ENCODE measurements at regions not wholly inside any gene's neighbourhood (a gene's known extent, or its start where the extent isn't known, plus 50 kb on each side); places are given as distances from the start of the nearest gene placed in this dataset.
"Not testable (repeated sequence)": the region's sequence is repeated elsewhere in the genome, so short reads cannot be mapped to it uniquely, and the experiment has no call there.

GRCh38 chr13:111501596-111502535, 181.4 kb downstream of the TEX29 start:
- DNase-seq: not testable (repeated sequence)

- no peak for DNase-seq
Observed at GRCh38 chr13:111502957-111503356, 182.5 kb downstream of the TEX29 start.

GRCh38 chr13:111503376-111503775, 182.9 kb downstream of the TEX29 start:
- DNase-seq: no peak

GRCh38 chr13:111503905-111504695, 183.7 kb downstream of the TEX29 start:
- DNase-seq: no peak

- DNase-seq: peak; percentile 58
Observed at GRCh38 chr13:111505175-111505777, 184.8 kb downstream of the TEX29 start.

- no peak for DNase-seq
Observed at GRCh38 chr13:111506125-111506524, 185.7 kb downstream of the TEX29 start.

- DNase-seq: no peak
Observed at GRCh38 chr13:111506621-111507020, 186.2 kb downstream of the TEX29 start.

- DNase-seq: no peak
Observed at GRCh38 chr13:111508164-111508870, 187.9 kb downstream of the TEX29 start.

- no peak for DNase-seq
Observed at GRCh38 chr13:111508902-111509509, 188.6 kb downstream of the TEX29 start.

GRCh38 chr13:111510502-111511218, 190.2 kb downstream of the TEX29 start:
- DNase-seq: no peak

- DNase-seq: no peak
Observed at GRCh38 chr13:111511219-111511732, 190.8 kb downstream of the TEX29 start.

- DNase-seq: no peak
Observed at GRCh38 chr13:111511805-111512504, 191.5 kb downstream of the TEX29 start.

- DNase-seq: no peak
Observed at GRCh38 chr13:111512707-111513106, 192.3 kb downstream of the TEX29 start.

- DNase-seq: no peak
Observed at GRCh38 chr13:111513766-111514609, 193.5 kb downstream of the TEX29 start.

- no peak for DNase-seq
Observed at GRCh38 chr13:111514610-111515306, 194.3 kb downstream of the TEX29 start.

GRCh38 chr13:111515307-111515617, 194.8 kb downstream of the TEX29 start:
- DNase-seq: no peak

- no peak for DNase-seq
Observed at GRCh38 chr13:111515635-111516034, 195.2 kb downstream of the TEX29 start.

- DNase-seq: peak; percentile 30 to 69
Observed at GRCh38 chr13:111516712-111517640, 196.5 kb downstream of the TEX29 start.
